OCI-LY7 (cell line): ENCODE measurements at regions not wholly inside any gene's neighbourhood (a gene's known extent, or its start where the extent isn't known, plus 50 kb on each side); places are given as distances from the start of the nearest gene placed in this dataset.
"Not testable (repeated sequence)": the region's sequence is repeated elsewhere in the genome, so short reads cannot be mapped to it uniquely, and the experiment has no call there.

ENCODE experiments used
- BruUV-seq: library from RNA; stranded (reverse); fragments of 400-500 nt; replicated peaks from 2 replicates; lab custom pipeline; 2021; lab: Mats Ljungman, UMichigan
- CTCF ChIA-PET: fragments of 300-600 bp; sonication (Branson Sonifier 250); formaldehyde crosslinking; loops from one replicate; lab custom pipeline; 2022; ENCODE audit warnings: antibody characterized with exemption; ENCODE audit not compliant: unreplicated experiment; lab: Charles Lee
- POLR2A ChIA-PET: fragments of 300-600 bp; sonication (Branson Sonifier 250); formaldehyde crosslinking; loops from one replicate; lab custom pipeline; 2022; ENCODE audit warnings: antibody characterized with exemption; lab: Charles Lee
- DNase-seq: peaks from one replicate; pipeline ENCODE4 v3.0.0-alpha.2; 2015; ENCODE audit warnings: low spot score
- H2AFZ ChIP-seq: fragments of 200-600 bp; sonication (generic), shearing (Covaris generic); 2 replicates; pipeline ENCODE4 v1.6.1; 2014; ENCODE audit warnings: mild to moderate bottlenecking, antibody characterized with exemption, low read length, moderate library complexity
- H3K27ac ChIP-seq: fragments of 200-600 bp; sonication (generic); 2 replicates; pipeline ENCODE4 v1.5.1; 2014; ENCODE audit warnings: mixed run types, low read depth, mild to moderate bottlenecking, moderate library complexity, low read length, inconsistent platforms; ENCODE audit not compliant: poor library complexity, severe bottlenecking
- H3K36me3 ChIP-seq: fragments of 200-600 bp; sonication (generic); 2 replicates; pipeline ENCODE4 v1.6.1; 2014; ENCODE audit warnings: mild to moderate bottlenecking, antibody characterized with exemption, low read length, moderate library complexity, mixed read lengths; ENCODE audit not compliant: insufficient read depth
- H3K4me1 ChIP-seq: fragments of 200-600 bp; sonication (generic); 2 replicates; pipeline ENCODE4 v1.5.1; 2014; ENCODE audit warnings: mild to moderate bottlenecking, low read length; ENCODE audit not compliant: insufficient read depth, poor library complexity, severe bottlenecking
- H3K4me2 ChIP-seq: fragments of 200-600 bp; sonication (generic); 2 replicates; pipeline ENCODE4 v1.6.1; 2014; ENCODE audit warnings: mild to moderate bottlenecking, low read length
- H3K4me3 ChIP-seq: fragments of 200-600 bp; sonication (generic); 2 replicates; pipeline ENCODE4 v1.5.1; 2014; ENCODE audit warnings: mild to moderate bottlenecking, low read depth, low read length; ENCODE audit not compliant: poor library complexity, severe bottlenecking
- H3K79me2 ChIP-seq: fragments of 200-600 bp; sonication (generic); 2 replicates; pipeline ENCODE4 v1.6.1; 2016; ENCODE audit warnings: low read depth, mild to moderate bottlenecking, low read length, moderate library complexity, mixed read lengths; ENCODE audit not compliant: insufficient read depth
- H3K9me2 ChIP-seq: fragments of 200-600 bp; sonication (generic); 2 replicates; pipeline ENCODE4 v1.6.1; 2016; ENCODE audit warnings: mild to moderate bottlenecking, low read length, mixed read lengths; ENCODE audit not compliant: insufficient read depth
- H3K9me3 ChIP-seq: fragments of 200-600 bp; sonication (generic); 2 replicates; pipeline ENCODE4 v1.6.1; 2014; ENCODE audit warnings: mild to moderate bottlenecking, mixed run types, low read length, mixed read lengths
- H4K20me1 ChIP-seq: fragments of 200-600 bp; sonication (generic); 2 replicates; pipeline ENCODE4 v1.6.1; 2014; ENCODE audit warnings: mild to moderate bottlenecking, antibody characterized with exemption, low read length, moderate library complexity, mixed read lengths; ENCODE audit not compliant: insufficient read depth
- EZH2phosphoT487 ChIP-seq: fragments of 200-600 bp; sonication (generic); IDR thresholded peaks from 2 replicates; pipeline ENCODE4 v1.6.1; 2018; ENCODE audit warnings: low read depth, borderline replicate concordance, mild to moderate bottlenecking, mixed run types, antibody characterized with exemption, low read length, moderate library complexity, mixed read lengths
- intact Hi-C: fragments of 100-400 bp; cut with micrococcal nuclease; formaldehyde crosslinking; loops from one replicate; pipeline ENCODE4 v1.10.0; 2022; ENCODE audit not compliant: unreplicated experiment
- TF ChIP-seq, protein P1 (sequence below): fragments of 200-600 bp; sonication (generic); conservative IDR thresholded peaks from 2 replicates; pipeline ENCODE4 v1.5.1; 2014; ENCODE audit warnings: mild to moderate bottlenecking, antibody characterized with exemption, low read length, moderate library complexity, mixed read lengths

DNA sequence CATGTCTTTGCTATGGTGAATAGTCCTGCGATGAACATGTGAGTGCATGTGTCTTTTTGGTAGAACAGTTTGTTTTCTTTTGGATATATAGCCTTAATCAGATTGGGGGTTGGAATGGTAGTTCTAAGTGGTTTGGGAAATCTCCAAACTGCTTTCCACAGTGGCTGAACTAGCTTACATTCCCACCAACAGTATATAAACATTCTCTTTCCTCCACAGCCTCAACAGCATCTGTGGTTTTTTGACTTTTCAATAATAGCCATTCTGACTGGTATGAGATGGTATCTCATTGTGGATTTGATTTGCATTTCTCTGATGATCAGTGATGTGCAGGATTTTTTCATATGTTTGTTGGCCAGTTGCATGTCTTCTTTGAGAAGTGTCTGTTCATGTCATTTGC, 112.2 kb upstream of the SESTD1 start:
- no peak for TF ChIP-seq EZH2phosphoT487
- TF ChIP-seq, protein P1, sequence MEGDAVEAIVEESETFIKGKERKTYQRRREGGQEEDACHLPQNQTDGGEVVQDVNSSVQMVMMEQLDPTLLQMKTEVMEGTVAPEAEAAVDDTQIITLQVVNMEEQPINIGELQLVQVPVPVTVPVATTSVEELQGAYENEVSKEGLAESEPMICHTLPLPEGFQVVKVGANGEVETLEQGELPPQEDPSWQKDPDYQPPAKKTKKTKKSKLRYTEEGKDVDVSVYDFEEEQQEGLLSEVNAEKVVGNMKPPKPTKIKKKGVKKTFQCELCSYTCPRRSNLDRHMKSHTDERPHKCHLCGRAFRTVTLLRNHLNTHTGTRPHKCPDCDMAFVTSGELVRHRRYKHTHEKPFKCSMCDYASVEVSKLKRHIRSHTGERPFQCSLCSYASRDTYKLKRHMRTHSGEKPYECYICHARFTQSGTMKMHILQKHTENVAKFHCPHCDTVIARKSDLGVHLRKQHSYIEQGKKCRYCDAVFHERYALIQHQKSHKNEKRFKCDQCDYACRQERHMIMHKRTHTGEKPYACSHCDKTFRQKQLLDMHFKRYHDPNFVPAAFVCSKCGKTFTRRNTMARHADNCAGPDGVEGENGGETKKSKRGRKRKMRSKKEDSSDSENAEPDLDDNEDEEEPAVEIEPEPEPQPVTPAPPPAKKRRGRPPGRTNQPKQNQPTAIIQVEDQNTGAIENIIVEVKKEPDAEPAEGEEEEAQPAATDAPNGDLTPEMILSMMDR, result no peak
- Histone ChIP-seq H3K4me2 (no peak overlapping the region), H3K36me3 (no peaks in the 10 kb centered on the region), H3K9me3 (no peaks in the 10 kb centered on the region), H3K27ac (no peak overlapping the region), H3K4me1 (no peaks in the 10 kb centered on the region), H3K4me3 (no peak overlapping the region), H2AFZ (no peak overlapping the region), H3K79me2 (no peaks in the 10 kb centered on the region), H3K9me2 (no peaks in the 10 kb centered on the region), H4K20me1 (no peaks in the 10 kb centered on the region)
- ChIA-PET CTCF (no interaction called here), POLR2A (no interaction called here)
- BruUV-seq, result no TSS peak
- DNase-seq, result no peak
- intact Hi-C loops, result no loop called here

DNA sequence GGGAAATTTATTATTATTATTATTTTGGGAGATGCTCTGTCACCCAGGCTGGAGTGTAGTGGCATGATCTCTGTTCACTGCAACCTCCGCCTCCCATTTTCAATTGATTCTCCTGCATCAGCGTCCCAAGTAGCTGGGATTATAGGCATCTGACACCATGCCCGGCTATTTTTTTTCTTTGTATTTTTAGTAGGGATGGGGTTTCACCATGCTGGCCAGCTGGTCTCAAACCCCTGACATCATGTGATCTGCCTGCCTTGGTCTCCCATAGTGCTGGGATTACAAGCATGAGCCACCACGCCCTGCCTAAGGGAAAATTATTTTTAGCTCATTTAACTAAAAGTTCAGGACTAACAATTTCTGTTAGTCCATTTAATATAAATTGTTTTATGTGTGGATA, 109.2 kb upstream of the SESTD1 start:
- no peaks in the 10 kb centered on the region for H3K4me1 ChIP-seq
- no peak for TF ChIP-seq EZH2phosphoT487
- TF ChIP-seq, protein P1, result no peak
- no peak for DNase-seq
- ChIA-PET CTCF (no interaction called here), POLR2A (interaction anchor here (0.6 to 0.8 kb wide), 2 partner anchors 29 to 959 kb away, joined by 3 to 4 read pairs; no protein-coding TSS in a partner anchor)
- no peak overlapping the region for H3K4me3 ChIP-seq
- H3K9me3 ChIP-seq, result no peaks in the 10 kb centered on the region
- no peaks in the 10 kb centered on the region for H3K36me3 ChIP-seq
- H2AFZ ChIP-seq, result no peak overlapping the region
- no peak overlapping the region for H3K4me2 ChIP-seq
- no peak overlapping the region for H3K27ac ChIP-seq
- H3K79me2 ChIP-seq, result no peaks in the 10 kb centered on the region
- H3K9me2 ChIP-seq, result no peaks in the 10 kb centered on the region
- intact Hi-C loops, result no loop called here
- H4K20me1 ChIP-seq, result no peaks in the 10 kb centered on the region
- no TSS peak for BruUV-seq

GRCh38 chr2:179365561-179365960, 100.9 kb upstream of the SESTD1 start:
- H3K4me2 ChIP-seq, H3K9me3 ChIP-seq, H3K79me2 ChIP-seq, H4K20me1 ChIP-seq, BruUV-seq, intact Hi-C loops, H3K4me3 ChIP-seq, DNase-seq, H2AFZ ChIP-seq, H3K4me1 ChIP-seq, H3K36me3 ChIP-seq, POLR2A ChIA-PET, CTCF ChIA-PET, H3K9me2 ChIP-seq, H3K27ac ChIP-seq: not testable (repeated sequence)
